Esophagus squamous epithelium (tissue), 4 donors: ENCODE measurements at regions not wholly inside any gene's neighbourhood (a gene's known extent, or its start where the extent isn't known, plus 50 kb on each side); places are given as distances from the start of the nearest gene placed in this dataset.

ENCODE experiments used
- CTCF ChIP-seq, 6 experiments: fragments of 450-650 bp in 4 of 6; fragments of 200-600 bp in 2 of 6; sonication (generic) in 2 of 6; IDR thresholded peaks; one replicate each; pipeline ENCODE4 v1.5.1; 2016 to 2019; ENCODE audit warnings: antibody characterized with exemption in 6 of 6, mild to moderate bottlenecking in 4 of 6, moderate library complexity in 4 of 6
- POLR2A ChIP-seq, 4 donors: fragments of 450-650 bp; IDR thresholded peaks; one replicate each; pipeline ENCODE4 v1.6.1; 2017; ENCODE audit warnings: antibody characterized with exemption in 4 of 4, mild to moderate bottlenecking in 4 of 4, moderate library complexity in 3 of 4

GRCh38 chr13:79211377-79211776, 194.7 kb downstream of the RBM26 start:
- TF ChIP-seq CTCF (IDR thresholded peaks at IDR 0.05) (no peak), POLR2A (IDR thresholded peaks at IDR 0.05) (no peak)
